ENCODE measurements at regions not wholly inside any gene's neighbourhood (a gene's known extent, or its start where the extent isn't known, plus 50 kb on each side); places are given as distances from the start of the nearest gene placed in this dataset.

DNA sequence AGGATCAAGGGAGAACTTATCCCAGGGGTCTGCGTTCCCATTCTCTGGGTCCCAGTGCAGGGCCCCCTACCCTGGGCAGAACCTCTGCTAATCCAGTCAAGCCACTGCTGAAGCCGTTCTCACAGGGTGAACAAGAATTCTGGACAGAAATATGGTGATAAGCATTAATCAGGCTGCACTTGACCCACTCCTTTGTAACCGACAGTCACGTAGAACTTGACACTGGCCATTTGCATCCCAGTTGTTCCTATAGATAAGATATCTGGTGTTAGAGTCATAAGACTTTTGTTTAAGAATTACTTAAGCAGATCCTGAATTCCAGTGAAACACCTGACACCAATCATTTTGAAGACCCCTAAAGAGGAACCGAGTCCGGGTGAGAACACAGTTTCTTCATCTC, 107.5 kb upstream of the THY1 start:
- DNase-seq (ENCODE audit: low spot score): no peak
- Mint-ChIP-seq H3K27ac (ENCODE audit: unreplicated experiment) (no peak overlapping the region), H3K4me1 (ENCODE audit: low read depth) (no peaks in the 10 kb centered on the region), H3K27me3 (ENCODE audit: low read depth) (peaks cover 73% of the 10 kb centered on the region), H3K9me3 (ENCODE audit: low read depth) (no peaks in the 10 kb centered on the region), H3K4me3 (ENCODE audit: unreplicated experiment) (no peak overlapping the region), H3K36me3 (ENCODE audit: low read depth) (no peaks in the 10 kb centered on the region)
- TF ChIP-seq, protein P1, sequence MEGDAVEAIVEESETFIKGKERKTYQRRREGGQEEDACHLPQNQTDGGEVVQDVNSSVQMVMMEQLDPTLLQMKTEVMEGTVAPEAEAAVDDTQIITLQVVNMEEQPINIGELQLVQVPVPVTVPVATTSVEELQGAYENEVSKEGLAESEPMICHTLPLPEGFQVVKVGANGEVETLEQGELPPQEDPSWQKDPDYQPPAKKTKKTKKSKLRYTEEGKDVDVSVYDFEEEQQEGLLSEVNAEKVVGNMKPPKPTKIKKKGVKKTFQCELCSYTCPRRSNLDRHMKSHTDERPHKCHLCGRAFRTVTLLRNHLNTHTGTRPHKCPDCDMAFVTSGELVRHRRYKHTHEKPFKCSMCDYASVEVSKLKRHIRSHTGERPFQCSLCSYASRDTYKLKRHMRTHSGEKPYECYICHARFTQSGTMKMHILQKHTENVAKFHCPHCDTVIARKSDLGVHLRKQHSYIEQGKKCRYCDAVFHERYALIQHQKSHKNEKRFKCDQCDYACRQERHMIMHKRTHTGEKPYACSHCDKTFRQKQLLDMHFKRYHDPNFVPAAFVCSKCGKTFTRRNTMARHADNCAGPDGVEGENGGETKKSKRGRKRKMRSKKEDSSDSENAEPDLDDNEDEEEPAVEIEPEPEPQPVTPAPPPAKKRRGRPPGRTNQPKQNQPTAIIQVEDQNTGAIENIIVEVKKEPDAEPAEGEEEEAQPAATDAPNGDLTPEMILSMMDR (IDR thresholded peaks at IDR 0.05): no peak

DNA sequence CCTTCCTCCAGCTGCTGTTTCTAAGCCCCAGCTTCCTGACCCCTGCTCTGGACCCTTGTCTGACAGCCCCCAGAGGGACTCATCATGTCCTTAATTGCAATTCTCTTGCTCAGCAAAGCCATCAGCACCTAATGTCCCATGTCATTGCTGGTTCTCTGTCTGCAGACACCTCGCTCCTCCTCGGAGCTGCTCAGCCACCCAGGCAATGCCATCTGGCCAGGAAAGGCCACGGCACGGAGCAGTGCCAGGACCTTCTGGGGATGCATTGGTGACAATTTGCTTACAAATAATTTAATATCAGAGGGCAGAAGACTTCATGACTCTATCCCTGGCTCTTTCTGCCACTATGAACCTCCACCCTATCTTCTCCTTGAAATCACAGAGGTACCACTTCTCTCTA, 107.0 kb upstream of the THY1 start:
- Mint-ChIP-seq H3K4me1 (ENCODE audit: low read depth) (no peaks in the 10 kb centered on the region), H3K27me3 (ENCODE audit: low read depth) (peaks cover 73% of the 10 kb centered on the region), H3K27ac (ENCODE audit: unreplicated experiment) (no peak overlapping the region), H3K36me3 (ENCODE audit: low read depth) (no peaks in the 10 kb centered on the region), H3K9me3 (ENCODE audit: low read depth) (no peaks in the 10 kb centered on the region), H3K4me3 (ENCODE audit: unreplicated experiment) (no peak overlapping the region)
- DNase-seq (ENCODE audit: low spot score): no peak
- TF ChIP-seq, protein P1 (IDR thresholded peaks at IDR 0.05): no peak

DNA sequence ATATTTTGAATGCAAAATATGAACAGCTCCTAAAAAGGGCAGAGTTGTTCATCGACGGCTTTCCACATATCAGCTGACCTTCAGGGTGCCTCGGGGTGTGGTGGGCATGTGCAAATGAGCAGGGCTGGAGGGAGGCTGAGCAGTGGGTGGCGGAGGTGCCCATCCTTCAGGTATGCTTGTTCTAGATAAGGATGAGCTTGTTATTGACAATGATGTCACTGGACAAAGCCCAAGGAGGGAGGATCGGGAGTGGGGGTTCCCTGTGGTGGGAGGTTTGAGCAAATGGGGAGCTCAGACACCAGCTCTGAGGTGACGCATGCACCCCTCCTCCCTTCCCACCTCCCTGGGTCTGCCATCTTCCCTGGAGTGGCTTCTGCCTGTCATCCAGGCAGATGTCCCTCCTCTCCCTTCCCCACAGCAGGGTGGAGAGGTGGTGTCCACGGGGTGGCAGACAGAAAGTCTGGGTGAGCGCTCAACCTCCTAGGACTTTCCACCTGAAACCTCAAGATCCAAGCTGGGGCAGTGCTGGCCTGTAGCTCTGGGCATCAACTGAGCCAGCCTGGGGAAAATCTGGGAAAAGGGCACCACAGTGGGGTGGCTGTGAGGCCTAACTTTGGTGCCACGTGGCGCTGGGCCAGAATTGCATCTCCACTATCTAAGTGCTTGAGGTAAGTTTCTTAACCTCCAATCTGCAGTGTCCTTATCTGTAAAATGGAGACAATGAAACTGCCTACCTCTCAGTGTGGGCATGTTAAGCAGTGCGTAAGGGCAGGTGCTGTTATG, 106.3 kb upstream of the THY1 start:
- H3K27me3 Mint-ChIP-seq (ENCODE audit: low read depth): peaks cover 75% of the 10 kb centered on the region
- H3K9me3 Mint-ChIP-seq (ENCODE audit: low read depth): no peaks in the 10 kb centered on the region
- TF ChIP-seq, protein P1 (IDR thresholded peaks at IDR 0.05): no peak
- H3K4me3 Mint-ChIP-seq (ENCODE audit: unreplicated experiment): no peak overlapping the region
- H3K4me1 Mint-ChIP-seq (ENCODE audit: low read depth): no peaks in the 10 kb centered on the region
- H3K36me3 Mint-ChIP-seq (ENCODE audit: low read depth): no peaks in the 10 kb centered on the region
- DNase-seq (ENCODE audit: low spot score): peak; percentile 56
- H3K27ac Mint-ChIP-seq (ENCODE audit: unreplicated experiment): no peak overlapping the region

DNA sequence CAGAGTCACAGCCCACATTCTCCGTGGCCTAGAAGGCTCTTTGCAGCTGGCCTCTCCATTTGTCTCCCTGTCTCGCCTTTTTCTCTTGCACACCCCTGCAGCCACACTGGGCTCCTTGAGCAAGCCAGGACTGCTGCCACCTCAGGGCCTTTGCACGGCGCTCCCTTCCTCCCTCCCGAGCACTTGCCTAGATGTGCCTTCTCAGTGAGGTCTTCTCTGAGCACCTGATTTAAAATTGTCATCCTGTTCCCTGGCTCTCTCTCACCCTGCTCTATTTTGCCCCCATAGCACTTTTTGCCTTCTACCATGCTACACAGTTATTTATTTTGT, 102.9 kb upstream of the THY1 start:
- TF ChIP-seq, protein P1 (IDR thresholded peaks at IDR 0.05): no peak
- Mint-ChIP-seq H3K4me1 (ENCODE audit: low read depth) (no peaks in the 10 kb centered on the region), H3K9me3 (ENCODE audit: low read depth) (no peaks in the 10 kb centered on the region), H3K27ac (ENCODE audit: unreplicated experiment) (no peak overlapping the region), H3K4me3 (ENCODE audit: unreplicated experiment) (no peak overlapping the region), H3K27me3 (ENCODE audit: low read depth) (peaks cover 73% of the 10 kb centered on the region), H3K36me3 (ENCODE audit: low read depth) (peaks cover 1% of the 10 kb centered on the region)
- peak; percentile 59 for DNase-seq (ENCODE audit: low spot score)

DNA sequence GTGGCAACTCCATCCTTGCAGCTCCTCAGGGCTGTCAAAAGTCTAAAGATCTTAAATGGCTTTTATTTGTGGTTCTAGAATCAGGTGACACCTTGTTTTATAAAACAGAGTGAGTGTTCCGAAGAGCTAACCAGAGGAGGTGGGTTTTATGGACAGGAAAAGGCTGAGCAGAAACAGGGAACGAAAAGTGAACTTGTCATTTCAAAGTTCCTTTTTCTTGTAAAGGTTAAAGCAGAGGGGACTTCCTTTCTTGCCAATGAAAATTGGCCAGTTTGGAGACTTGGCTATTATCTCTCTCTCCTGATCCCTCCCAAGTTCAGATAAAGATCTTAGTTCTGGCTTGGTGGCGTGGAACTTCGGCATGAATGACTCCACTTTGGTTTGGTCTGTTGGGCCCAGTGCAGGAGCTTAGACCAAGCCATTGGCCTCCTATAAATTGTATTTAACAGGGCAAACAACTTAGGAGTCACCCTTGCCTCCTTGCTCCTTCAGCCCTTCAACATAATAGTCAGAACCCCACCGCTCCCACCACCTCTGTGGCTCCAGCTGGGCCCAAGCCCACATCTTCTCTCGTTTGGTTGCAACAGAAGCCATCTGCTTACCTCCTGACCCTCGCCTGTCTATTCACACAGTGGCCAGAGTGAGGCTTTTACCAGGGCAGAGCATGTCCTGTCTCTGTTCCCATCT, 102.4 kb upstream of the THY1 start:
- Mint-ChIP-seq H3K27ac (ENCODE audit: unreplicated experiment) (no peak overlapping the region), H3K36me3 (ENCODE audit: low read depth) (peaks cover 1% of the 10 kb centered on the region), H3K4me3 (ENCODE audit: unreplicated experiment) (no peak overlapping the region), H3K27me3 (ENCODE audit: low read depth) (peaks cover 68% of the 10 kb centered on the region), H3K9me3 (ENCODE audit: low read depth) (no peaks in the 10 kb centered on the region), H3K4me1 (ENCODE audit: low read depth) (no peaks in the 10 kb centered on the region)
- no peak for DNase-seq (ENCODE audit: low spot score)
- TF ChIP-seq, protein P1 (IDR thresholded peaks at IDR 0.05): no peak

All from chondrocyte (in vitro differentiated cells).